ENCODE measurements at regions not wholly inside any gene's neighbourhood (a gene's known extent, or its start where the extent isn't known, plus 50 kb on each side); places are given as distances from the start of the nearest gene placed in this dataset.

DNA sequence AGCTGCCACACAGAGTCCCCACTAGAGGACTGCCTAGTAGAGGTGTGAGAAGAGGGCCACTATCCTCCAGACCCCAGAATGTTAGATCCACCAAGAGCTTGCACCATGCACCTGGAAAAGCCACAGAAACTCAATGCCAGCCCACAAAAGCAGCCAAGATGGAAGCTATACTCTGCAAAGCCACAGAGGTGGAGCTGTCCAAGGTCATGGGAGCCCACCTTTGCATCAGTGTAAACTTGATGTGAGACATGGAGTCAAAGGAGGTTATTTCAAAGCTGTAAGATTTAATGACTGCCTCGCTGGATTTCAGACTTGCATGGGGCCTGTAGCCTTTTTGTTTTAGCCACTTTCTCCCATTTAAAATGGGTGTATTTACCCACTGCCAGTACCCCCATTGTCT, 1030.1 kb upstream of the GRIA3 start:
- TF ChIP-seq, protein P1, sequence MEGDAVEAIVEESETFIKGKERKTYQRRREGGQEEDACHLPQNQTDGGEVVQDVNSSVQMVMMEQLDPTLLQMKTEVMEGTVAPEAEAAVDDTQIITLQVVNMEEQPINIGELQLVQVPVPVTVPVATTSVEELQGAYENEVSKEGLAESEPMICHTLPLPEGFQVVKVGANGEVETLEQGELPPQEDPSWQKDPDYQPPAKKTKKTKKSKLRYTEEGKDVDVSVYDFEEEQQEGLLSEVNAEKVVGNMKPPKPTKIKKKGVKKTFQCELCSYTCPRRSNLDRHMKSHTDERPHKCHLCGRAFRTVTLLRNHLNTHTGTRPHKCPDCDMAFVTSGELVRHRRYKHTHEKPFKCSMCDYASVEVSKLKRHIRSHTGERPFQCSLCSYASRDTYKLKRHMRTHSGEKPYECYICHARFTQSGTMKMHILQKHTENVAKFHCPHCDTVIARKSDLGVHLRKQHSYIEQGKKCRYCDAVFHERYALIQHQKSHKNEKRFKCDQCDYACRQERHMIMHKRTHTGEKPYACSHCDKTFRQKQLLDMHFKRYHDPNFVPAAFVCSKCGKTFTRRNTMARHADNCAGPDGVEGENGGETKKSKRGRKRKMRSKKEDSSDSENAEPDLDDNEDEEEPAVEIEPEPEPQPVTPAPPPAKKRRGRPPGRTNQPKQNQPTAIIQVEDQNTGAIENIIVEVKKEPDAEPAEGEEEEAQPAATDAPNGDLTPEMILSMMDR (IDR thresholded peaks at IDR 0.05), result no peak
- Mint-ChIP-seq H3K27ac (no peak overlapping the region), H3K36me3 (ENCODE audit: low read depth) (no peaks in the 10 kb centered on the region), H3K27me3 (ENCODE audit: insufficient read depth) (no peaks in the 10 kb centered on the region), H3K4me1 (ENCODE audit: low read depth) (no peaks in the 10 kb centered on the region), H3K9me3 (peaks cover 4% of the 10 kb centered on the region; the same call in 1 of the 2 replicates), H3K4me3 (no peak overlapping the region)
- no peak for DNase-seq

DNA sequence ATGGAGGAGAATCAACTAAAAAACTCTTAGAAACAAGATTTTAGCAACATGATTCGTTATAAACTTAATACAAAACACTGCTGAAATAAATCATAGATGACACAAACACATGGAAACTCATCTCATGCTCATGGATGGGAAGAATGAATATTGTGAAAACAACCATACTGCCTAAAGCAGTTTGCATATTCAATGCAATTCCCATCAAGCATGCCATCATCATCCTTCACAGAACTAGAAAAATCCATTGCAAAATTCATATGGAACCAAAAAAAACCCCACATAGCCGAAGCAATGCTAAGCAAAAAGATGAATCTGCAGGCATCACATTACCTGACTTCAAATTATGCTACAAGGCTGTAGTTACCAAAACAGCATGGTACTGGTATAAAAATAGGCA, 1015.8 kb upstream of the GRIA3 start:
- Mint-ChIP-seq H3K4me1 (ENCODE audit: low read depth) (no peaks in the 10 kb centered on the region), H3K36me3 (ENCODE audit: low read depth) (no peaks in the 10 kb centered on the region), H3K27ac (no peak overlapping the region), H3K4me3 (no peak overlapping the region), H3K27me3 (ENCODE audit: insufficient read depth) (no peaks in the 10 kb centered on the region), H3K9me3 (no peaks in the 10 kb centered on the region; the same call in 1 of the 2 replicates)
- TF ChIP-seq, protein P1 (IDR thresholded peaks at IDR 0.05), result no peak
- no peak for DNase-seq

DNA sequence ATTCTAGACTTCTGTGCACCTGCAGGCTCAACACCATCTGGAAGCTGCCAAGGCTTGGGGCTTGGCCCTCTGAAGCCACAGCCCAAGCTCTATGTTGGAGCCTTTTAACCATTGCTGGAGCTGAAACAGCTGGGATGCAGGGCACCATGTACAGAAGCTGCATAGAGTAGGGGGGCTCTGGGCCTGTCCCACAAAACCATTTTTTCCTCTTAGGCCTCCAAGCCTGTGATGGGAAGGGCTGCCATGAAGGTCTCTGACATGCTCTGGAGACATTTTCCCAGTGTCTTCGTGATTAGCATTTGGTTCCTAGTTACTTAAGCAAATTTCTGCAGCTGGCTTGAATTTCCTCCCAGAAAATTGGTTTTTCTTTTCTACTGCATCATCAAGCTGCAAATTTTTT, 999.3 kb upstream of the GRIA3 start:
- no peaks in the 10 kb centered on the region for H3K36me3 Mint-ChIP-seq (ENCODE audit: low read depth)
- H3K4me3 Mint-ChIP-seq, result no peak overlapping the region
- no peak overlapping the region for H3K27ac Mint-ChIP-seq
- TF ChIP-seq, protein P1 (IDR thresholded peaks at IDR 0.05), result no peak
- peaks cover 13% of the 10 kb centered on the region for H3K9me3 Mint-ChIP-seq
- DNase-seq, result no peak
- 0 out of 2 replicates have a peak, but pooled peaks cover 1% of the 10 kb centered on the region for H3K27me3 Mint-ChIP-seq (ENCODE audit: insufficient read depth)
- H3K4me1 Mint-ChIP-seq (ENCODE audit: low read depth), result peaks cover 8% of the 10 kb centered on the region; the same call in 1 of the 2 replicates

DNA sequence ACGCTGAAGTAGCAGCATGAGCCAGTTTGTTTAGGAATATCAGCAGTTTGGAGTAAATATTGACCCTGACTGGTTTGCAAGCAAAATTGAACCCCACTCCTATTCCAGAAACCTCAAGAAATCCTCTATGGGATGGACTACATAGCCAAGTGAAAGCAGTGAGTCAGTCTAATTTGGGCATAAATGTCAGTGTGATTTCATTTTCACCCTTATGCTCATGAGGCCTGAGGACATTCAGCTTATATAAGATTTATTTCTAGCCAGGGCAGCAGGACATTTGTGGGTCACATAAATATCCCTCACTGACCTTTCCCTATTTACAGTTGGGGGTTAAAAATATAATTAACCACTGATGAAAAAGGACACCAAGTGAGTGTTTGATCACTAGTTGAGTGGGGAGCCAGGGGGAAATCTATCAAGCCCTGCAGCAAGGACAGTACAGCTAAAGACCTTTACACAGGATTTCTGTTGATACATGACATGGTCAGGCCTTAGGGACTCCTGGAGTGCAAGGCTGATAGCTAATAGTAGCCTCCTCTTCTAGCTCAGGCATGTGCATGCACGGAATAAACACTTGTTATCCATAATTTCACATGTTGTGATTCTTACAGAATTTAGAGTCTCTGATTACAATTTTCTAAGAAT, 996.9 kb upstream of the GRIA3 start:
- TF ChIP-seq, protein P1 (IDR thresholded peaks at IDR 0.05), result no peak
- Mint-ChIP-seq H3K27me3 (ENCODE audit: insufficient read depth) (0 out of 2 replicates have a peak, but pooled peaks cover 1% of the 10 kb centered on the region), H3K4me1 (ENCODE audit: low read depth) (peaks cover 8% of the 10 kb centered on the region; the same call in 1 of the 2 replicates), H3K27ac (no peak overlapping the region), H3K36me3 (ENCODE audit: low read depth) (no peaks in the 10 kb centered on the region), H3K9me3 (peaks cover 13% of the 10 kb centered on the region), H3K4me3 (no peak overlapping the region)
- no peak for DNase-seq

DNA sequence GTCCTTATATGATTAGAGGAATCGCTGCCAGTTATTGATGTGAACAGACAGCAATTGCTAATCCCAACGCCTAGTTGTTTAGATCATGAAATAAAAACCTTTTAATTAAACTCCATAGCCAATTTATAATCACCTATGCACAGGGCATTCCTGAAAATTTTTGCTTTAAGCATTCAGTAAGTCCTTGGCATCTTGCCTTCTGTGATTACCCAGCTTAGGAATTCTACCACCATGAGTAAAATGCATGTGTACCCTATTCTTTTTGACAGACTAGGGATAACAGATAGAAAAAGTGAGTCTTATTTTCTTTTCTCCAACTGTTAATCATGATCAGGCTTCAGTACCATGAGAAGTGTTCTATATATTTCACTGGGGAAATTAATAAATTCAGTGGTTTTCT, 995.3 kb upstream of the GRIA3 start:
- no peaks in the 10 kb centered on the region for H3K36me3 Mint-ChIP-seq (ENCODE audit: low read depth)
- peaks cover 8% of the 10 kb centered on the region; the same call in 1 of the 2 replicates for H3K4me1 Mint-ChIP-seq (ENCODE audit: low read depth)
- H3K4me3 Mint-ChIP-seq, result no peak overlapping the region
- TF ChIP-seq, protein P1 (IDR thresholded peaks at IDR 0.05), result no peak
- H3K9me3 Mint-ChIP-seq, result peaks cover 8% of the 10 kb centered on the region
- 0 out of 2 replicates have a peak, but pooled peaks cover 1% of the 10 kb centered on the region for H3K27me3 Mint-ChIP-seq (ENCODE audit: insufficient read depth)
- H3K27ac Mint-ChIP-seq, result no peak overlapping the region
- DNase-seq, result no peak
